Spleen (tissue), 11 donors: ENCODE measurements at regions not wholly inside any gene's neighbourhood (a gene's known extent, or its start where the extent isn't known, plus 50 kb on each side); places are given as distances from the start of the nearest gene placed in this dataset.

Experiments used
- DNase-seq: peaks from one replicate; pipeline ENCODE4 v3.0.0-alpha.2; 2020
- H3K27ac ChIP-seq, 8 donors: fragments of 200-600 bp; sonication (generic) in 7 of 8; 1 replicate in 4 of 8; 2 replicates in 4 of 8; pipeline versions ENCODE4 v1.5.0 to v1.8.0; 2016 to 2021; ENCODE audit warnings: inconsistent platforms in 4 of 8, mild to moderate bottlenecking in 4 of 8, moderate library complexity in 1 of 8
- H3K27me3 ChIP-seq, 7 donors: fragments of 200-600 bp; sonication (generic) in 6 of 7; replicated peaks in 1 of 7; 1 replicate in 4 of 7; 2 replicates in 3 of 7; pipeline versions ENCODE4 v1.5.0 to v1.8.0; 2016 to 2021; ENCODE audit warnings: inconsistent platforms in 3 of 7, mild to moderate bottlenecking in 1 of 7
- H3K36me3 ChIP-seq, 6 donors: fragments of 200-600 bp; sonication (generic) in 5 of 6; 1 replicate in 4 of 6; 2 replicates in 2 of 6; pipeline versions ENCODE4 v1.5.0 to v1.8.0; 2016 to 2021; ENCODE audit warnings: inconsistent platforms in 2 of 6
- H3K4me1 ChIP-seq, 6 donors: fragments of 200-600 bp; sonication (generic) in 5 of 6; 1 replicate in 3 of 6; 2 replicates in 3 of 6; pipeline versions ENCODE4 v1.5.0 to v1.8.0; 2016 to 2021; ENCODE audit warnings: inconsistent platforms in 3 of 6
- H3K4me3 ChIP-seq, 8 donors: fragments of 200-600 bp; sonication (generic) in 7 of 8; 1 replicate in 4 of 8; 2 replicates in 4 of 8; pipeline versions ENCODE4 v1.5.0 to v1.8.0; 2016 to 2021; ENCODE audit warnings: inconsistent platforms in 4 of 8, mild to moderate bottlenecking in 4 of 8, moderate library complexity in 2 of 8
- H3K9me3 ChIP-seq, 8 donors: fragments of 200-600 bp; sonication (generic) in 7 of 8; 1 replicate in 4 of 8; 2 replicates in 4 of 8; pipeline versions ENCODE4 v1.5.0 to v1.8.0; 2016 to 2021; ENCODE audit warnings: inconsistent platforms in 4 of 8
- CTCF ChIP-seq, 11 experiments: fragments of 200-600 bp in 7 of 11; fragments of 450-650 bp in 4 of 11; sonication (generic) in 4 of 11; IDR thresholded peaks in 8 of 11; conservative IDR thresholded peaks in 3 of 11; 1 replicate in 7 of 11; 2 replicates in 4 of 11; pipeline versions ENCODE4 v1.4.0 to v1.8.0; 2016 to 2021; ENCODE audit warnings: antibody characterized with exemption in 11 of 11, inconsistent platforms in 4 of 11, mild to moderate bottlenecking in 1 of 11
- POLR2A ChIP-seq, 3 donors: fragments of 450-650 bp; IDR thresholded peaks; one replicate each; pipeline ENCODE4 v1.5.1; 2017; ENCODE audit warnings: antibody characterized with exemption in 3 of 3, mild to moderate bottlenecking in 1 of 3
- POLR2AphosphoS5 ChIP-seq, 3 donors: sonication (generic); formaldehyde crosslinking; IDR thresholded peaks; one replicate each; pipeline ENCODE4 v1.5.1; 2017; ENCODE audit warnings: antibody characterized with exemption in 3 of 3
- WGBS, 5 donors: extraction: QIAGEN DNeasy Blood & Tissue Kit in 3 of 5; methylation state at CpG; one replicate each; pipeline versions ENCODE4 v1.1.5 to v1.1.7; 2013 to 2018; 5-methylcytosine and 5-hydroxymethylcytosine counted together
- intact Hi-C: fragments of 100-400 bp; cut with DNase I; formaldehyde crosslinking; loops from one replicate; pipeline ENCODE4 v1.15.0; 2023; ENCODE audit warnings: low total_unique reads
- donor health status: healthy with polysubstance abuse.
- donor health status: DM: no; HTN: no; CAD: no; lungs with moderate emphysema.
- donor health status: DM: no; HTN: no; CAD: no.
- donor health status: Bipolar disorder and iron deficiency.
- donor health status: healthy.
- donor health status: DM: no; HTN: no; CAD: no.
- donor health status: DM: yes; HTN: yes; CAD: no.

- Histone ChIP-seq H3K4me3 (no peak overlapping the region), H3K27ac (no peak overlapping the region), H3K36me3 (no peaks in the 10 kb centered on the region), H3K4me1 (peaks cover 0 to 23% (median 13%) of the 10 kb centered on the region in 6 donors), H3K27me3 (no peaks in the 10 kb centered on the region), H3K9me3 (no peaks in the 10 kb centered on the region)
- 91 to 96% (median 94%) methylated on average over 2 of the region's 2 CpGs for WGBS, 5 donors
- intact Hi-C loops = no loop called here
- no peak for TF ChIP-seq POLR2AphosphoS5 (IDR thresholded peaks at IDR 0.05)
- no peak for TF ChIP-seq CTCF (IDR thresholded peaks at IDR 0.05 in 8 of 11, conservative IDR thresholded peaks at IDR 0.05 in 3 of 11)
- TF ChIP-seq POLR2A (IDR thresholded peaks at IDR 0.05) = no peak
- DNase-seq = no peak
Measured at GRCh38 chr6:21437581-21437980, 156.0 kb upstream of the SOX4 start.

- TF ChIP-seq POLR2A (IDR thresholded peaks at IDR 0.05) (no peak), POLR2AphosphoS5 (IDR thresholded peaks at IDR 0.05) (no peak), CTCF (IDR thresholded peaks at IDR 0.05 in 8 of 11, conservative IDR thresholded peaks at IDR 0.05 in 3 of 11) (no peak)
- H3K36me3 ChIP-seq = no peaks in the 10 kb centered on the region
- peaks cover 0 to 23% (median 13%) of the 10 kb centered on the region in 6 donors for H3K4me1 ChIP-seq
- intact Hi-C loops = no loop called here
- WGBS, 5 donors = 49 to 61% (median 52%) methylated on average over 10 of the region's 10 CpGs
- no peak for DNase-seq
- peak overlapping the region in 1 of 8 donors; percentile 14 for H3K4me3 ChIP-seq
- no peaks in the 10 kb centered on the region for H3K27me3 ChIP-seq
- peak overlapping the region in 4 of 8 donors; percentile 24 to 63 (median 40) for H3K27ac ChIP-seq
- H3K9me3 ChIP-seq = no peaks in the 10 kb centered on the region
Measured at GRCh38 chr6:21438237-21438985, 155.1 kb upstream of the SOX4 start.

GRCh38 chr6:21438986-21439352 lies 154.6 kb upstream of the SOX4 start:
- no peak for DNase-seq
- Histone ChIP-seq H3K36me3 (no peaks in the 10 kb centered on the region), H3K4me3 (peak overlapping the region in 1 of 8 donors; percentile 14), H3K4me1 (peaks cover 0 to 23% (median 13%) of the 10 kb centered on the region in 6 donors), H3K27ac (peak overlapping the region in 4 of 8 donors; percentile 24 to 63 (median 40)), H3K27me3 (no peaks in the 10 kb centered on the region), H3K9me3 (no peaks in the 10 kb centered on the region)
- WGBS, 5 donors = 9 to 31% (median 13%) methylated on average over 2 of the region's 2 CpGs
- intact Hi-C loops = no loop called here
- TF ChIP-seq POLR2AphosphoS5 (IDR thresholded peaks at IDR 0.05) (no peak), POLR2A (IDR thresholded peaks at IDR 0.05) (no peak), CTCF (IDR thresholded peaks at IDR 0.05 in 8 of 11, conservative IDR thresholded peaks at IDR 0.05 in 3 of 11) (no peak)

GRCh38 chr6:21441386-21441785 lies 152.2 kb upstream of the SOX4 start:
- H3K4me3 ChIP-seq = no peak overlapping the region
- H3K4me1 ChIP-seq = peaks cover 0 to 23% (median 13%) of the 10 kb centered on the region in 6 donors
- WGBS, 5 donors = 56 to 70% (median 67%) methylated on average over 6 of the region's 6 CpGs
- DNase-seq = no peak
- peak overlapping the region in 1 of 8 donors; percentile 57 for H3K27ac ChIP-seq
- no peak for TF ChIP-seq POLR2AphosphoS5 (IDR thresholded peaks at IDR 0.05)
- TF ChIP-seq POLR2A (IDR thresholded peaks at IDR 0.05) = no peak
- no peak for TF ChIP-seq CTCF (IDR thresholded peaks at IDR 0.05 in 8 of 11, conservative IDR thresholded peaks at IDR 0.05 in 3 of 11)
- no peaks in the 10 kb centered on the region for H3K9me3 ChIP-seq
- intact Hi-C loops = no loop called here
- H3K27me3 ChIP-seq = no peaks in the 10 kb centered on the region
- no peaks in the 10 kb centered on the region for H3K36me3 ChIP-seq
